Thymus (tissue), 11 donors: ENCODE measurements at regions not wholly inside any gene's neighbourhood (a gene's known extent, or its start where the extent isn't known, plus 50 kb on each side); places are given as distances from the start of the nearest gene placed in this dataset.

ENCODE experiments used
- DNase-seq, 9 donors: peaks; one replicate each; pipeline ENCODE4 v3.0.0-alpha.2; 2013; ENCODE audit warnings: low spot score in 9 of 9, low read depth in 6 of 9, missing footprints in 1 of 9
- H3K27ac ChIP-seq, 2 donors: one replicate each; pipeline ENCODE4 v1.5.1; 2013; ENCODE audit warnings: control low read depth in 1 of 2, low read depth in 1 of 2, low read length in 1 of 2, mild to moderate bottlenecking in 1 of 2, moderate library complexity in 1 of 2
- H3K27me3 ChIP-seq, 2 donors: one replicate each; pipeline ENCODE4 v1.5.1; 2013; ENCODE audit warnings: low read length in 1 of 2; ENCODE audit not compliant: control insufficient read depth in 2 of 2, insufficient read depth in 1 of 2
- H3K36me3 ChIP-seq, 2 donors: one replicate each; pipeline ENCODE4 v1.5.1; 2013; ENCODE audit warnings: low read length in 1 of 2, mild to moderate bottlenecking in 1 of 2, moderate library complexity in 1 of 2; ENCODE audit not compliant: control insufficient read depth in 2 of 2, insufficient read depth in 2 of 2
- H3K4me1 ChIP-seq, 2 donors: one replicate each; pipeline ENCODE4 v1.5.1; 2013; ENCODE audit warnings: low read length in 2 of 2; ENCODE audit not compliant: control insufficient read depth in 2 of 2, insufficient read depth in 2 of 2
- H3K4me3 ChIP-seq, 2 donors: one replicate each; pipeline ENCODE4 v1.5.1; 2013; ENCODE audit warnings: low read length in 2 of 2, control low read depth in 1 of 2, mild to moderate bottlenecking in 1 of 2
- H3K9me3 ChIP-seq, 2 donors: one replicate each; pipeline ENCODE4 v1.5.1; 2013; ENCODE audit warnings: low read length in 1 of 2, mild to moderate bottlenecking in 1 of 2; ENCODE audit not compliant: control insufficient read depth in 2 of 2, insufficient read depth in 1 of 2
- WGBS: extraction: QIAGEN DNeasy Blood & Tissue Kit; methylation state at CpG from one replicate; pipeline ENCODE4 v1.1.7; 2013; 5-methylcytosine and 5-hydroxymethylcytosine counted together
- donor health status: healthy.

GRCh38 chr10:2108496-2108895, 371.2 kb upstream of the ADARB2 start:
- 97% methylated on average over 1 of the region's 1 CpG for WGBS
- no peak for DNase-seq
- no peaks in the 10 kb centered on the region for H3K36me3 ChIP-seq

GRCh38 chr10:2106641-2107040, 369.3 kb upstream of the ADARB2 start:
- Histone ChIP-seq H3K36me3 (no peaks in the 10 kb centered on the region), H3K4me1 (no peaks in the 10 kb centered on the region), H3K4me3 (no peak overlapping the region), H3K27ac (no peak overlapping the region), H3K9me3 (peaks cover 0 to 3% of the 10 kb centered on the region in 2 donors), H3K27me3 (no peaks in the 10 kb centered on the region)
- DNase-seq, result no peak
- WGBS, result 88% methylated on average over 2 of the region's 2 CpGs

More at GRCh38 chr10:2108496-2108895, 371.2 kb upstream of the ADARB2 start:
- H3K27ac ChIP-seq, result no peak overlapping the region
- no peak overlapping the region for H3K4me3 ChIP-seq
- H3K27me3 ChIP-seq, result no peaks in the 10 kb centered on the region
- H3K9me3 ChIP-seq, result peaks cover 0 to 3% of the 10 kb centered on the region in 2 donors
- H3K4me1 ChIP-seq, result no peaks in the 10 kb centered on the region

GRCh38 chr10:2099321-2099720, 362.0 kb upstream of the ADARB2 start:
- no peak for DNase-seq
- H3K27ac ChIP-seq, result no peak overlapping the region
- H3K9me3 ChIP-seq, result no peaks in the 10 kb centered on the region
- 96% methylated on average over 16 of the region's 16 CpGs for WGBS
- no peaks in the 10 kb centered on the region for H3K36me3 ChIP-seq
- no peaks in the 10 kb centered on the region for H3K4me1 ChIP-seq
- H3K4me3 ChIP-seq, result no peak overlapping the region
- H3K27me3 ChIP-seq, result no peaks in the 10 kb centered on the region

GRCh38 chr10:2097937-2098336, 360.6 kb upstream of the ADARB2 start:
- Histone ChIP-seq H3K4me3 (no peak overlapping the region), H3K9me3 (no peaks in the 10 kb centered on the region), H3K36me3 (no peaks in the 10 kb centered on the region), H3K27ac (no peak overlapping the region), H3K27me3 (no peaks in the 10 kb centered on the region), H3K4me1 (no peaks in the 10 kb centered on the region)
- 95% methylated on average over 10 of the region's 10 CpGs for WGBS
- no peak for DNase-seq

- DNase-seq, result no peak
- Histone ChIP-seq H3K27ac (no peak overlapping the region), H3K9me3 (no peaks in the 10 kb centered on the region), H3K4me3 (no peak overlapping the region), H3K36me3 (no peaks in the 10 kb centered on the region), H3K4me1 (no peaks in the 10 kb centered on the region), H3K27me3 (no peaks in the 10 kb centered on the region)
- WGBS, result 91% methylated on average over 6 of the region's 6 CpGs
These were observed 356.8 kb upstream of the ADARB2 start for GRCh38 chr10:2094171-2094570.

GRCh38 chr10:2083591-2083990, 346.3 kb upstream of the ADARB2 start:
- Histone ChIP-seq H3K27me3 (no peaks in the 10 kb centered on the region), H3K9me3 (no peaks in the 10 kb centered on the region), H3K4me1 (no peaks in the 10 kb centered on the region), H3K4me3 (no peak overlapping the region), H3K36me3 (no peaks in the 10 kb centered on the region), H3K27ac (no peak overlapping the region)
- WGBS, result 96% methylated on average over 16 of the region's 16 CpGs
- DNase-seq, result no peak

- H3K9me3 ChIP-seq, result no peaks in the 10 kb centered on the region
- H3K4me3 ChIP-seq, result no peak overlapping the region
- DNase-seq, result no peak
- H3K36me3 ChIP-seq, result no peaks in the 10 kb centered on the region
- WGBS, result 56% methylated on average over 3 of the region's 3 CpGs
- H3K27ac ChIP-seq, result no peak overlapping the region
- H3K27me3 ChIP-seq, result no peaks in the 10 kb centered on the region
- no peaks in the 10 kb centered on the region for H3K4me1 ChIP-seq
These were observed 344.2 kb upstream of the ADARB2 start for GRCh38 chr10:2081501-2081900.

GRCh38 chr10:2079603-2080078, 342.3 kb upstream of the ADARB2 start:
- 89% methylated on average over 4 of the region's 4 CpGs for WGBS
- no peak for DNase-seq
- Histone ChIP-seq H3K9me3 (no peaks in the 10 kb centered on the region), H3K4me3 (no peak overlapping the region), H3K4me1 (no peaks in the 10 kb centered on the region), H3K27me3 (no peaks in the 10 kb centered on the region), H3K27ac (no peak overlapping the region), H3K36me3 (no peaks in the 10 kb centered on the region)

- 91% methylated on average over 5 of the region's 5 CpGs for WGBS
- H3K36me3 ChIP-seq, result no peaks in the 10 kb centered on the region
- no peak overlapping the region for H3K27ac ChIP-seq
- H3K9me3 ChIP-seq, result no peaks in the 10 kb centered on the region
- H3K27me3 ChIP-seq, result no peaks in the 10 kb centered on the region
- no peaks in the 10 kb centered on the region for H3K4me1 ChIP-seq
- no peak overlapping the region for H3K4me3 ChIP-seq
- no peak for DNase-seq
These were observed 339.9 kb upstream of the ADARB2 start for GRCh38 chr10:2077231-2077630.

GRCh38 chr10:2076528-2076927, 339.2 kb upstream of the ADARB2 start:
- H3K4me1 ChIP-seq, result no peaks in the 10 kb centered on the region
- WGBS, result 95% methylated on average over 11 of the region's 11 CpGs
- H3K27ac ChIP-seq, result no peak overlapping the region
- DNase-seq, result no peak
- H3K27me3 ChIP-seq, result no peaks in the 10 kb centered on the region
- H3K4me3 ChIP-seq, result no peak overlapping the region
- no peaks in the 10 kb centered on the region for H3K36me3 ChIP-seq
- no peaks in the 10 kb centered on the region for H3K9me3 ChIP-seq
